ENCODE measurements at regions not wholly inside any gene's neighbourhood (a gene's known extent, or its start where the extent isn't known, plus 50 kb on each side); places are given as distances from the start of the nearest gene placed in this dataset.

GRCh38 chr2:176687944-176688343 lies 418.7 kb downstream of the MTX2 start:
- DNase-seq: no peak

DNA sequence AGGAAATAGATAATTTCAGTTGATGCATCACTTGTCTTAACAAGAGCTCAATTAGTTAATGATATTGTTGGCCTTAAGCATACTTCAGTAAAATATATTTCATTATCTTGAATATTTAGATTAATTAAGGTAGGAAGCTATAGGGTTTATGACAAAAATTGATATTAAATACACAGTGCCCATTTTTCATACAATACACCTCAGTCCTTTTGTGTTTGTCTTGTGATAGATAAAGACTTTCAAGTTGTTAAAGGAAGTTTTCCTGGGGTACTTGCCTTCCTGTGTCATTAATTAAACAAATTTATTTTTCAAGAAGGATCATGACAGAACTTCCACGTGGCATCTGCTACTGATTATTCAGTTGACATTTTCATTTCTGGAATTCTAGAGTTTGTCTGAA lies 420.5 kb downstream of the MTX2 start:
- no peak for DNase-seq

DNA sequence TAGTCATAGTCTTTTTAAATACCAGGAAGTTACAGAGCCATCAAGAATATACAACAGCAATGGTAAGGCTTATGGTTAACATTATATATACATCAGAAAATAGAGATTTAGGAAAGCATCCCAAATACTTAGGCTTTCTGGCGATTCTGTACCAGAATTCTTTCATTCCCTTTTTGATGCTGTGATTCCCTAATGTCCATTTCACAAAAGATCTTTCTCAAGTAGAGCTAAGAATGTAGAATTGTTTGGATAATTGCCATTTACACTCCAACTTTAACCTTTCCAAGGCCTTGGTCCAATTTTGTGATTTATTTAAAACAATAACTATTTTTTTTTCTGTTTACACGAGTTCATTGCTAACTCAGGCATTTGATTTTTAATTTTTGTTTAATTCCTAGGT lies 422.2 kb downstream of the MTX2 start:
- DNase-seq: no peak

DNA sequence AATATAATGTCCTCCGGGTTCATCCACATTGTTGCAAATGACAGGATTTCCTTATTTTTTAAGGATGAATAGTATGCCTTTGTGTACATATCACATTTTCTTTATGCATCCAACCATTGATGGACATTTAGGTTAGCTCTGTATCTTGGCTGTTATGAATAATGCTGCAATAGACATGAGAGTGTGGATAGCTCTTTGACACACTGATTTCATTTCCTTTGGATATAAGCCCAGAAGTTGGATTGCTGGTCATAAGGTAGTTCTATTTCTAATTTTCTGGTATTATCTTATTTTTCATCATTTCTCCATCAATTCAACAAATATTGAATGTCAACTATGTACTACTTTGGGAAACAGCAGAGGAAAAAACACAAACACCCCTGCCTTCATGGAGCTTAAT lies 423.3 kb downstream of the MTX2 start:
- no peak for DNase-seq

GRCh38 chr2:176699098-176699497 lies 429.9 kb downstream of the MTX2 start:
- no peak for DNase-seq

GRCh38 chr2:176699644-176700043 lies 430.4 kb downstream of the MTX2 start:
- no peak for DNase-seq

DNA sequence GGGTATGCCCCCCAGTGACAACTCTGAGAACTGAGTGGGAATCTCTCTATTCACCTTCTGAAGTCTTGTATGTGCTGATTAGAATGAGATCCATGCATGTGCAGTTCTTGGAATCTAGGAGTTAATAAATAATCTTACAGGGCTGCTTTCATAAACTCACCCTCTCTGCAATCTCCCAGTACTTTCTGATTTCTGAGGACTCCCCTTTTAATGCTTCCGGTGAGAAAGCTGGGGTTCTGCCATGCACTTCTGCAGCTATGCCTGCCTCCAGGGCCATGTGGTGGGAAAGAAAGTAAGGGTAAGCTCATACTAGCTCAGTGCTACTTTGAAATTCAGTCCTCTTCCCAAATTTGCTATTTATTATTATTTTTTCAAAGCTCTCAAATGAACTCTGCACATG lies 432.9 kb downstream of the MTX2 start:
- no peak for DNase-seq

- DNase-seq: no peak
Observed at GRCh38 chr2:176704282-176704858, 435.1 kb downstream of the MTX2 start.

DNA sequence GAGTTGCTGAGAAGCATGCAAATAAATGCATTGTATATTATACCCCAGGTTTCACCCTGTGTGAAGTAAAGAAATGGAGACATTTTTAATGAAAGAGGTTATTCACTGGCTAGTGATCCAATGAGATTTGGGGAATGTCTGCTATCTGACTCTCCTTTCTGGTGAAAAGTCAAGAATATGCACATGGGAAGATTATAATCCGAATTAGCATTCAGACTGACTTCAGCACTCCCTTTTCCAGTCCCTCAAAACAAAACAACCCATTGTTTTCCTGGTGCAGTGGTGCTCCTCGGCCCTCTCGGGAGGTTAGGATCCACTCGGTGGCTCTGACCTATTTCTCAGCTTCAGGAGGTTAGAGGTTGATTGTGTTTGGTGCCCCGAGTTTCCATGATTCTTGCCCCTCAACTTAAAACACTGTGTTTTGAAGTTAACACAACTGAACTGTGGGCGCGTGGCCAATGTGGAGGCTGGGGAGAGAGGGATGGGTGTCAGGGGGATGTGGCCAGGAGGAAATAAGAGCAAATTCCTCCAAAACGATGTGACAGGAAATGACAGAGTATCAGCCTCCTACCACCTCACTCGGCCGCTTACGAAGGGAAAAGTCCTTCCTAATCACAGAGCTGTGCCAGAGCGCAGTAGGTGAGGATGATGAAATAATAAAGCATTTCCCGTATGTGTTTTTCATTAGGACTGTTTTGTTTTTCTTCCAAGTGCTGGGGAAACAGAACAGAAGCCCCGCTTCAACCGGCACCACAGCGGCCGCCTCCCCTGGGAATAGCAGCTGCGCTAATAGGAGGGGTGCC lies 440.1 kb downstream of the MTX2 start:
- no peak for DNase-seq

DNA sequence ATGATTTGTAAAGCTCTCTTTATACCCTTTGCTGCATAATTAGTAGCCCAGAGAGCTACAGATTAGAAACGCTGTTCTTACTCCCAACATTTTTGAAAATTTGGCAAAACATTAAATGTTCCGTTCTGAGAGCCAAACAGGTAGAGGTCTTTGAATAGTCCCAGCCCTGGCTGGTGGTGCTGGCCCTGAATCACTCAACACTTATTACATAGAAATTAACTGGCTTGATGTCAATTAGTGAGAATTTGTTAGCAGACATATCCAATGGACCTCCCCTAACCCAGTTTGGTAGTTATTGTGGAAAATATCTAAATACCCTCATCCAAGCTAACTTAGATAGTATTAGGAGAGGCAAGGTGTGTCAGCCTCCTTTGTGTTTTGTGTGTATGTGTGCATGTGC lies 440.7 kb downstream of the MTX2 start:
- DNase-seq: no peak

- no peak for DNase-seq
Observed at GRCh38 chr2:176710657-176711186, 441.5 kb downstream of the MTX2 start.

DNA sequence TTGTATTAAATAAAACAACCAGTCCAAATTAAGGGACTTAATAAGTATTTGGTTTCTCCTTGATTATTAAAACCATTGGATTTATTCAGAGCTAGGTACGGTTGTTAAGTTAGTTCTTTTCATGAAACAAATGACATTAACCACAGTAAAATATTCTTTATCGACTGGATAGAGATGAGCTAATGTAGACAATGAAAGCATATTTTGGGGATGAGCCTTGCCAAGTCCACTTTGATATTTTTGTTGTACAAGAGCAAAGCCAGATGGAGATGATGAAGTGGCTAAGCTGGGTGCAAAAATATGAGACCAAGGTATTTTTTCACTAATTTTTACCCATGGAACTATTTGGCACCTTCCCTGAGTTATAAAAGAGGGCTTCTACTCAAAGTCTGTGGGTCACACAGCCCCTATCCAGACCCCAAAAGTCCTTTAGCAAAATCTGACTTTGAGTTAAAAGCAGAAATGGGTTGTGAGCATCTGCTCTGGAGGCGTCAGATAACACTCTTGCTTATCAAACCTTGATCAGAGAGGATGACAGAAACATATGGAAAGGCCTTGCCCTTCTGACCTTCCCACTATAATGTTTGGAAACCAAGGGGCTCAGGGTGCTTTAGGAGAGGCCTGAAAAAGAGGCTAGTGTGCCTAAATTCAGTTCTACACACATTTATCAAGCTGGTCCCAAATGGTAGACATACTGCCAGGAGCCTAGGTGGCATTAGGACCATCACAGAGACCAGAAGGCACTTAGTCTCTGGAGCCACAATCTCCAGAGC lies 456.8 kb downstream of the MTX2 start:
- no peak for DNase-seq

GRCh38 chr2:176727696-176728095 lies 458.5 kb downstream of the MTX2 start:
- no peak for DNase-seq

- DNase-seq: no peak
Observed at GRCh38 chr2:176729706-176730569, 460.7 kb downstream of the MTX2 start.

DNA sequence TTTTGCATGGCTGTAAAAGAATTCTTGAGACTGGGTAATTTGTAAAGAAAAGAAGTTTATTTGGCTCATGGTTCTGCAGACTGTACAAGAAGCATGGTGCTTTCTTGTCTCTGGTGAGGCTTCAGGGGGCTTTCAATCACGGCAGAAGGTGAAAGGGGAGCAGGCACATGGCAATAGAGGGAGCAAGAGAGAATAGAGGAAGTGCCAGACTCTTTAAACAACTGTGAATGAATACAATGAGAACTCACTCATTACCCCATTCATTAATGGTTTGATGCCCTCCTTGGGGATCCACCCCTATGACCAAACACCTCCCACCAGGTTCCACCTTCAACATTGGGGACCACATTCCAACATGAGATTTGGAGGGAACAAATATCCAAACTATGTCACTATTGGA lies 463.5 kb downstream of the MTX2 start:
- DNase-seq: no peak

- DNase-seq: no peak
Observed at GRCh38 chr2:176733698-176734430, 464.6 kb downstream of the MTX2 start.

GRCh38 chr2:176734868-176735267 lies 465.6 kb downstream of the MTX2 start:
- no peak for DNase-seq

DNA sequence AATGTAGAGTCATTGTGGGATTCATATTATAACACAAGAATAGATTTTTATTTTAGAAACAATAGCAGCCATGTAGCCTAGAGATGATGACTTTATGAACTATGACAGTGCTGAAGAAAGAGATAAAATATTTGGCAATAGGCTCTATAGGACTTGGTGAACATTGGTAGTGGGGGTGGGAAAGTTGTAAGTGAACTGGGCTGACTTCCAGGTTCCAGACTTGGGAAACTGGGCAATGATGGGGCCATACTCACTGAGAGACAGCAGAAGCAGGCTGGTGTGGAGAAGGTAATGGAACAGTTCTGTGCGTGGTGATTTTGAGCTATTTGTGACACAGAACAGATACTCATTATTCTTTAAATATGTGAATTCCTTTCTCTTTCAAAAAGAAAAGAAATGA lies 470.3 kb upstream of the HNRNPA3 start:
- no peak for DNase-seq

GRCh38 chr2:176743671-176744070 lies 468.9 kb upstream of the HNRNPA3 start:
- no peak for DNase-seq

- no peak for DNase-seq
Observed at GRCh38 chr2:176744146-176744545, 468.4 kb upstream of the HNRNPA3 start.

DNA sequence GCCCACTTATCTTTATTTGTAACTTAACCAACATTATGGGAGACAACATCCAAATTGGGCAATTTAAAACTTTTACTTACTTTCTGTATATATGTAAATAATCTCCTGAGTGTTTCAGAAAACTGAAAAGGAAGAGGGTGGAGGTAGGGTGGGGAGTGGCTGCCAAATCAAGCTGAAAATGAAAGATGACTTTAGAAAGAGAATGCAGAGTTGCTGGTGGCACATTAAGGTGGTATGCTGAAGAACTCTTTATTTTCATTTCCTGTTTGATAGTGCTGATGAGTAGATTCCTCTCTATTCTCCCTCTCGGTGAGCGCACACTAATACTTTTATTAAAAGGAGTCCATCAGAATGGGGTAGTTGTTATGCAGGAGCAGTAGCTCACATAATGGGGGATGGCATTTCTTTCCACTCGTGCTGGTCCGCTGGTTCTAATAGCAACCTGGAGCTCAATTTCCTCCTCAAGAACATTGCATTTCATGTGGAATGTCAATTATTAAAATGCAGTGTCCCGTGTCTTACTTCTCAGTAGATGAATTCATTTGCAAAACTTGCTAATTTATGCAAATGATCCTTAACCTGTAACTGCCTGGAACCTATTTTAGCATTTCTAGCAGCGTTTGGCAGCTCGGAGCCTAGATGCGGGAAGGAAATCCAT lies 466.9 kb upstream of the HNRNPA3 start:
- no peak for DNase-seq

- DNase-seq: no peak
Observed at GRCh38 chr2:176746411-176746810, 466.2 kb upstream of the HNRNPA3 start.
